Muscle of leg (tissue), 3 donors: ENCODE measurements at regions not wholly inside any gene's neighbourhood (a gene's known extent, or its start where the extent isn't known, plus 50 kb on each side); places are given as distances from the start of the nearest gene placed in this dataset.

Experiments used
- DNase-seq: peaks from one replicate; pipeline ENCODE4 v3.0.0; 2013
- H3K27ac ChIP-seq: one replicate; pipeline ENCODE4 v1.5.1; 2013; ENCODE audit warnings: mild to moderate bottlenecking, low read length, control low read depth
- H3K27me3 ChIP-seq: one replicate; pipeline ENCODE4 v1.6.1; 2013; ENCODE audit warnings: low read length; ENCODE audit not compliant: control insufficient read depth, insufficient read depth
- H3K36me3 ChIP-seq: one replicate; pipeline ENCODE4 v1.6.1; 2013; ENCODE audit warnings: low read length; ENCODE audit not compliant: control insufficient read depth, insufficient read depth
- H3K4me1 ChIP-seq: one replicate; pipeline ENCODE4 v1.6.1; 2013; ENCODE audit warnings: low read length; ENCODE audit not compliant: control insufficient read depth, insufficient read depth
- H3K4me3 ChIP-seq: one replicate; pipeline ENCODE4 v1.5.1; 2013; ENCODE audit warnings: low read length, control low read depth
- H3K9me3 ChIP-seq: replicated peaks from 2 replicates; pipeline ENCODE4 v1.6.1; 2013; ENCODE audit warnings: low read depth, low read length; ENCODE audit not compliant: control insufficient read depth
- whole genome bisulfite sequencing: methylation state at CpG from one replicate; pipeline ENCODE4 v1.1.5; 2013; ENCODE audit warnings: missing lambda C conversion rate; ENCODE audit not compliant: insufficient coverage; 5-methylcytosine and 5-hydroxymethylcytosine counted together

GRCh38 chr4:165780735-165781134 lies 92.3 kb upstream of the TLL1 start:
- no CpG with 5 or more reads among the region's 1 CpG for whole genome bisulfite sequencing

GRCh38 chr4:165782623-165783022 lies 90.4 kb upstream of the TLL1 start:
- Histone ChIP-seq H3K4me1 (peaks cover 6% of the 10 kb centered on the region), H3K27me3 (no peaks in the 10 kb centered on the region), H3K36me3 (no peaks in the 10 kb centered on the region), H3K4me3 (no peak overlapping the region), H3K9me3 (no peaks in the 10 kb centered on the region), H3K27ac (no peak overlapping the region)
- peak; percentile 69 for DNase-seq

More at GRCh38 chr4:165780735-165781134, 92.3 kb upstream of the TLL1 start:
- H3K27me3 ChIP-seq, result no peaks in the 10 kb centered on the region
- H3K4me3 ChIP-seq, result no peak overlapping the region
- H3K4me1 ChIP-seq, result peaks cover 6% of the 10 kb centered on the region
- no peak for DNase-seq
- H3K36me3 ChIP-seq, result no peaks in the 10 kb centered on the region
- peaks cover 3% of the 10 kb centered on the region for H3K9me3 ChIP-seq
- no peak overlapping the region for H3K27ac ChIP-seq

DNA sequence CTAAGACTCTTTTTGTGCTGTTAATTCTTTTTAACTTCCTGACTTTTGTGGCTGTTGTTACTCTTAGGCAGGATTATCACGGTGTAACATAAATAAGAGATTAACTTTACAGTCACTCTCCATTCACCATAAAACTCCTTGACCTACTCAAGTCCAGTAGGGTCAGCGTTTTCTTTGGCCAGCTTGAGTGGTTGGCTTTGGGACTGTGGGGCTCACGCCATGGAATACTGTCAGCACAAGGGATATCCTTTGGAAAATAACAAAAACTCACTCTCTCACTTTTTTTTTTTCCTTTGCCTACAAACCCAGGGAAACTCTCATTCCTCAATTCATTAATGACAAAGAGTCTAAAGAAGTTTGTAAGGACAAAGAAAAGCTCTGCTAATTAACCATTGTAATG lies 89.4 kb upstream of the TLL1 start:
- Histone ChIP-seq H3K27me3 (no peaks in the 10 kb centered on the region), H3K36me3 (no peaks in the 10 kb centered on the region), H3K4me3 (no peak overlapping the region), H3K9me3 (no peaks in the 10 kb centered on the region), H3K27ac (no peak overlapping the region), H3K4me1 (peaks cover 6% of the 10 kb centered on the region)
- no peak for DNase-seq
- no CpG with 5 or more reads among the region's 3 CpGs for whole genome bisulfite sequencing

DNA sequence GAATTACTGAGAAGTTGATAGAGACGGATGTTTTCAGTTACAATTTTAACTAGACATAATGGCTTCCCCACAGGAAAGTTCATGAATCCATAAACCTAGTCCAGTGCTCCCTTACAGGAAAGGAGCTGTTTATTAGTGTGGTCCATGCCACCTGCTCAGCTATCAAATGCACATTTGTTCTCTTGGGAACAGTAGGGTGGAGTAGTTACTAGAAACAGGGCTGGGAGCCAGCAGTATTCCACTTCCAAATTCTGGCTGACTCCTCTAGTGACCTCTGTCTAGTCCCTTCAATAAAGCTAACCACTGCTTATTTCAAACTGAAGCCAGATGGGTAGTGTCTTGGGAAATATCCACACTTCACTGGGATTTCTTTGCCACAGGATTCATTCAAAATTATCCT lies 88.4 kb upstream of the TLL1 start:
- H3K36me3 ChIP-seq, result no peaks in the 10 kb centered on the region
- no peaks in the 10 kb centered on the region for H3K27me3 ChIP-seq
- peak; percentile 72 for DNase-seq
- H3K4me3 ChIP-seq, result no peak overlapping the region
- H3K4me1 ChIP-seq, result peaks cover 9% of the 10 kb centered on the region
- WGBS, result no CpG with 5 or more reads among the region's 1 CpG
- H3K27ac ChIP-seq, result peak overlapping the region; percentile 48
- H3K9me3 ChIP-seq, result no peaks in the 10 kb centered on the region

DNA sequence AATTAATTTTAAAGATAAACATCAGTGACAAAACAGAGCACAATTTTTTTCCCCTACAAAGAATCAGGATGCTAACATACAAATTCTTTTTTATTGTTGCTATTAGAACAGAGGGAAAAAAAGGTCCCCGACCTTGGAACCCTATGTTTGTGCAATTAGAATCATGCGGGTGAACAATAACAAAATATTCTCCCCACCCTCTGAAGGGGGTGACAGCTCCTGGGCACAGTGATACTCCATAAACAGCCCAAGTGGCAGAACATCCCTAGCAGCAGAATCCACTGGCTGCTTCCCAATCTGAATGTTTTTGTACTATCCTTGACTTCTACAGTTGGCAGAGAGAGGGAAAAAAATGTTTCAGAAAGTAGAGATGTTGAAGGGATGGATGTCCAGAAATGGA lies 87.7 kb upstream of the TLL1 start:
- WGBS, result no CpG with 5 or more reads among the region's 2 CpGs
- Histone ChIP-seq H3K27ac (no peak overlapping the region), H3K36me3 (no peaks in the 10 kb centered on the region), H3K9me3 (no peaks in the 10 kb centered on the region), H3K4me3 (no peak overlapping the region), H3K4me1 (peaks cover 9% of the 10 kb centered on the region), H3K27me3 (no peaks in the 10 kb centered on the region)
- DNase-seq, result no peak

GRCh38 chr4:165787516-165788274 lies 85.3 kb upstream of the TLL1 start:
- peak; percentile 66 for DNase-seq
- no peaks in the 10 kb centered on the region for H3K36me3 ChIP-seq
- WGBS, result no CpG with 5 or more reads among the region's 4 CpGs
- H3K4me1 ChIP-seq, result peaks cover 9% of the 10 kb centered on the region
- no peak overlapping the region for H3K4me3 ChIP-seq
- H3K27me3 ChIP-seq, result no peaks in the 10 kb centered on the region
- H3K9me3 ChIP-seq, result no peaks in the 10 kb centered on the region
- peak overlapping the region; percentile 7 for H3K27ac ChIP-seq

GRCh38 chr4:165788686-165789463 lies 84.2 kb upstream of the TLL1 start:
- H3K27ac ChIP-seq, result no peak overlapping the region
- no CpG with 5 or more reads among the region's 3 CpGs for WGBS
- peak; percentile 83 for DNase-seq

GRCh38 chr4:165793236-165793635 lies 79.8 kb upstream of the TLL1 start:
- DNase-seq, result peak; percentile 69
- Histone ChIP-seq H3K9me3 (no peaks in the 10 kb centered on the region), H3K27ac (no peak overlapping the region), H3K27me3 (no peaks in the 10 kb centered on the region), H3K4me3 (no peak overlapping the region), H3K4me1 (peaks cover 3% of the 10 kb centered on the region), H3K36me3 (no peaks in the 10 kb centered on the region)
- WGBS, result no CpG with 5 or more reads among the region's 2 CpGs

More at GRCh38 chr4:165788686-165789463, 84.2 kb upstream of the TLL1 start:
- H3K9me3 ChIP-seq, result no peaks in the 10 kb centered on the region
- H3K4me1 ChIP-seq, result peaks cover 8% of the 10 kb centered on the region
- no peaks in the 10 kb centered on the region for H3K36me3 ChIP-seq
- H3K27me3 ChIP-seq, result no peaks in the 10 kb centered on the region
- H3K4me3 ChIP-seq, result no peak overlapping the region

GRCh38 chr4:165794834-165795233 lies 78.2 kb upstream of the TLL1 start:
- H3K9me3 ChIP-seq, result no peaks in the 10 kb centered on the region
- no peak overlapping the region for H3K4me3 ChIP-seq
- H3K36me3 ChIP-seq, result no peaks in the 10 kb centered on the region
- no peaks in the 10 kb centered on the region for H3K27me3 ChIP-seq
- no peak overlapping the region for H3K27ac ChIP-seq
- no peaks in the 10 kb centered on the region for H3K4me1 ChIP-seq
- DNase-seq, result no peak

- Histone ChIP-seq H3K4me1 (no peaks in the 10 kb centered on the region), H3K27me3 (no peaks in the 10 kb centered on the region), H3K4me3 (no peak overlapping the region), H3K9me3 (no peaks in the 10 kb centered on the region), H3K27ac (no peak overlapping the region), H3K36me3 (no peaks in the 10 kb centered on the region)
- no peak for DNase-seq
- 91% methylated on average over 28 of the region's 28 CpGs for WGBS
Measured at GRCh38 chr4:165799384-165799815, 73.6 kb upstream of the TLL1 start.
